Bone marrow (tissue), 2 donors: ENCODE measurements at regions not wholly inside any gene's neighbourhood (a gene's known extent, or its start where the extent isn't known, plus 50 kb on each side); places are given as distances from the start of the nearest gene placed in this dataset.
"Not testable (repeated sequence)": the region's sequence is repeated elsewhere in the genome, so short reads cannot be mapped to it uniquely, and the experiment has no call there.

Experiments used
- DNase-seq, 2 donors: peaks; one replicate each; lab custom pipeline; 2025; lab: John Stamatoyannopoulos, UW

GRCh38 chr12:19908830-19909229 is 459.5 kb upstream of the PDE3A start:
- no peak for DNase-seq

GRCh38 chr12:19909418-19909817 is 458.9 kb upstream of the PDE3A start:
- no peak for DNase-seq

- DNase-seq, result no peak
These were observed 457.7 kb upstream of the PDE3A start for GRCh38 chr12:19910681-19911080.

GRCh38 chr12:19912991-19913390 is 455.3 kb upstream of the PDE3A start:
- no peak for DNase-seq

- no peak for DNase-seq
These were observed 452.7 kb upstream of the PDE3A start for GRCh38 chr12:19915392-19916195.

GRCh38 chr12:19916196-19916753 is 452.1 kb upstream of the PDE3A start:
- no peak for DNase-seq

- no peak for DNase-seq
These were observed 451.4 kb upstream of the PDE3A start for GRCh38 chr12:19916974-19917373.

GRCh38 chr12:19921716-19922115 is 446.6 kb upstream of the PDE3A start:
- not testable (repeated sequence) for DNase-seq

- no peak for DNase-seq
These were observed 445.6 kb upstream of the PDE3A start for GRCh38 chr12:19922717-19923116.

GRCh38 chr12:19924360-19924759 is 444.0 kb upstream of the PDE3A start:
- DNase-seq, result no peak

GRCh38 chr12:19925841-19926240 is 442.5 kb upstream of the PDE3A start:
- DNase-seq, result no peak

- no peak for DNase-seq
These were observed 442.1 kb upstream of the PDE3A start for GRCh38 chr12:19926266-19926665.

GRCh38 chr12:19927661-19928060 is 440.7 kb upstream of the PDE3A start:
- DNase-seq, result no peak

GRCh38 chr12:19932413-19932812 is 435.9 kb upstream of the PDE3A start:
- DNase-seq, result no peak

GRCh38 chr12:19933924-19934323 is 434.4 kb upstream of the PDE3A start:
- no peak for DNase-seq

GRCh38 chr12:19937161-19937560 is 431.2 kb upstream of the PDE3A start:
- no peak for DNase-seq

GRCh38 chr12:19938031-19938430 is 430.3 kb upstream of the PDE3A start:
- DNase-seq, result no peak

GRCh38 chr12:19938491-19938890 is 429.8 kb upstream of the PDE3A start:
- no peak for DNase-seq

GRCh38 chr12:19940267-19940666 is 428.1 kb upstream of the PDE3A start:
- DNase-seq, result no peak

GRCh38 chr12:19941096-19941495 is 427.2 kb upstream of the PDE3A start:
- no peak for DNase-seq

- no peak for DNase-seq
These were observed 422.5 kb upstream of the PDE3A start for GRCh38 chr12:19945559-19946435.

- DNase-seq, result no peak
These were observed 421.8 kb upstream of the PDE3A start for GRCh38 chr12:19946550-19946949.

- DNase-seq, result no peak
These were observed 421.0 kb upstream of the PDE3A start for GRCh38 chr12:19947344-19947743.
